ENCODE measurements at regions not wholly inside any gene's neighbourhood (a gene's known extent, or its start where the extent isn't known, plus 50 kb on each side); places are given as distances from the start of the nearest gene placed in this dataset.

DNA sequence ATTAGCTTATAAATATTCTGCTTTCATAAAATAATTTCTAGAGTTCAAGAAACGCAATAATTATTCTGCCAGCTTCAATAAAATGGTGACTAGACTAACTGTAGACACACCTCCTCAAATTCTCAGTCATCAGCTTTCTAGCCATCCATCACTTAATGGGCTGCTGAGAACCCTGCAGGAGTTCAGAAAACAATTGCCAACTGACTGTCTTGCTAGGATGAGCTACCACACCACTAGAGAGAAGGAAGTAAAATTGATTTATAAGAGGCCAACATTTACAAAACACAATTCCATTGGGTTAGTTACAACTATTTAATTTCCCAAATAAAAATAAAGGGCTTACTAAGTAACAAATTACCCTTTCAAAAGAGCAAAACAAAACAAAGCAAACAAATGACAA, 126.5 kb upstream of the PAPPA start:
- H3K4me1 Mint-ChIP-seq = no peaks in the 10 kb centered on the region
- H3K27me3 Mint-ChIP-seq (ENCODE audit: low read depth) = no peaks in the 10 kb centered on the region
- TF ChIP-seq, protein P1, sequence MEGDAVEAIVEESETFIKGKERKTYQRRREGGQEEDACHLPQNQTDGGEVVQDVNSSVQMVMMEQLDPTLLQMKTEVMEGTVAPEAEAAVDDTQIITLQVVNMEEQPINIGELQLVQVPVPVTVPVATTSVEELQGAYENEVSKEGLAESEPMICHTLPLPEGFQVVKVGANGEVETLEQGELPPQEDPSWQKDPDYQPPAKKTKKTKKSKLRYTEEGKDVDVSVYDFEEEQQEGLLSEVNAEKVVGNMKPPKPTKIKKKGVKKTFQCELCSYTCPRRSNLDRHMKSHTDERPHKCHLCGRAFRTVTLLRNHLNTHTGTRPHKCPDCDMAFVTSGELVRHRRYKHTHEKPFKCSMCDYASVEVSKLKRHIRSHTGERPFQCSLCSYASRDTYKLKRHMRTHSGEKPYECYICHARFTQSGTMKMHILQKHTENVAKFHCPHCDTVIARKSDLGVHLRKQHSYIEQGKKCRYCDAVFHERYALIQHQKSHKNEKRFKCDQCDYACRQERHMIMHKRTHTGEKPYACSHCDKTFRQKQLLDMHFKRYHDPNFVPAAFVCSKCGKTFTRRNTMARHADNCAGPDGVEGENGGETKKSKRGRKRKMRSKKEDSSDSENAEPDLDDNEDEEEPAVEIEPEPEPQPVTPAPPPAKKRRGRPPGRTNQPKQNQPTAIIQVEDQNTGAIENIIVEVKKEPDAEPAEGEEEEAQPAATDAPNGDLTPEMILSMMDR (IDR thresholded peaks at IDR 0.05; ENCODE audit: unreplicated experiment) = no peak
- H3K4me3 Mint-ChIP-seq = no peak overlapping the region
- H3K27ac Mint-ChIP-seq = no peak overlapping the region
- H3K9me3 Mint-ChIP-seq = peaks cover 27% of the 10 kb centered on the region
- no peak for DNase-seq (ENCODE audit: low spot score in 2 of 2, unreplicated experiment in 2 of 2)
- peaks cover 1% of the 10 kb centered on the region for H3K36me3 Mint-ChIP-seq

DNA sequence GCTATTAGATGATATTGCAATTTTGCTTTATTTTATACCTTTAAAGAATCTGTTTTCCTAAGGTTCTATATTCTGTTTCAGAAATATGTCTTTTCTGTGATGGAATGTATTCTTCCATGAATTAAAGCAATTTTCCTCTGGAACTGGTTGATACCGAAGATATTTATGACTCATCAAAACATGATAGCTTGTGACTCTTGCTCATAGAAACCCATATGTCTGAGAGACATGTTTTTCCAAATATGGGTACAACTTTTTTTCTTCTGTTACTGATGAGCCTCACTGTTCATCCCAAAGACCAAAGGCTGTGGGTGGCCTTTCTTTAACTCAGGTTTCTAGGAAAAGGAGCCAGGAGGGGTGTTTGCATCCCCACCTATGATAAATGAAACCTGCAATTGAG, 126.1 kb upstream of the PAPPA start:
- TF ChIP-seq, protein P1 (IDR thresholded peaks at IDR 0.05; ENCODE audit: unreplicated experiment) = no peak
- no peak overlapping the region for H3K4me3 Mint-ChIP-seq
- H3K9me3 Mint-ChIP-seq = peaks cover 27% of the 10 kb centered on the region
- DNase-seq (ENCODE audit: low spot score in 2 of 2, unreplicated experiment in 2 of 2) = no peak
- H3K36me3 Mint-ChIP-seq = peaks cover 1% of the 10 kb centered on the region
- no peaks in the 10 kb centered on the region for H3K27me3 Mint-ChIP-seq (ENCODE audit: low read depth)
- no peaks in the 10 kb centered on the region for H3K4me1 Mint-ChIP-seq
- H3K27ac Mint-ChIP-seq = no peak overlapping the region

DNA sequence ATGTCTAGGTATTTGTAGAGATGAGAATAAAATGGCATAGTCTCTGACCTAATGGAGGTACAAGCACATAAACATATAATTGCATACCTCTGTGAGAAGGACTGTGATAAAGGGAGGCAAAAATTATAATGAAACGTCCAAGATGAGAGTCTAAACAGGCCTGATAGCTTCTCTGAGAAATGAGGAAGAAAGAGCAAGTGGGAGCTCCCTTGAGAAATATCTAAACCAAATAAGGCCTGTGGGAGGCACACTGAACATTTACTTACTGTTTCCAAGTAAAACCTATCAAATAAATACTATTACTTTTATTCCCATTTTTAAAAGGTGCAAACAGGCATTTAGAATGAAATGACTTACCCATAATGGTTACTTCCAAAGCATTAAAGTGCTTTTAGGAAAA, 125.6 kb upstream of the PAPPA start:
- no peaks in the 10 kb centered on the region for H3K27me3 Mint-ChIP-seq (ENCODE audit: low read depth)
- peaks cover 27% of the 10 kb centered on the region for H3K9me3 Mint-ChIP-seq
- TF ChIP-seq, protein P1 (IDR thresholded peaks at IDR 0.05; ENCODE audit: unreplicated experiment) = no peak
- no peaks in the 10 kb centered on the region for H3K4me1 Mint-ChIP-seq
- no peak for DNase-seq (ENCODE audit: low spot score in 2 of 2, unreplicated experiment in 2 of 2)
- H3K4me3 Mint-ChIP-seq = no peak overlapping the region
- H3K36me3 Mint-ChIP-seq = peaks cover 1% of the 10 kb centered on the region
- H3K27ac Mint-ChIP-seq = no peak overlapping the region

DNA sequence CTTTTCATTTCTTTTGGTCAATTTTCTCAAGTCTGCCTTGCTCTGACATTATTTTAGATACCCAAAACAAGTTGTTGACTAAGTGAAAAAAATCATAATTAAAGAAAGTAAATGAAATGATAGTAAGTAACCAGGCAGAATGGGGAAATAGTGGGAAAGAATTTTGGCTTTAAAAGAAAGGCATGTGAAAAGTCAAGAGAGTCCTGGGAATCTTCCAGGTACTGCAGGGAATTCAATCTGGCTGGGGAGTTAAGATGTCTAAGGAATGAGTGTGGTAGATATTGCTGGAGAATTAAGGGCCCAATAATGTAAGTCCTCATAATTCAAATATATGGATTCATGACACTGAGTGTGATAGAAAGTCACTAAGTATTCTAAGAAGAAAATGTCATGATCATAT, 123.1 kb upstream of the PAPPA start:
- no peak for DNase-seq (ENCODE audit: low spot score in 2 of 2, unreplicated experiment in 2 of 2)
- no peak overlapping the region for H3K27ac Mint-ChIP-seq

DNA sequence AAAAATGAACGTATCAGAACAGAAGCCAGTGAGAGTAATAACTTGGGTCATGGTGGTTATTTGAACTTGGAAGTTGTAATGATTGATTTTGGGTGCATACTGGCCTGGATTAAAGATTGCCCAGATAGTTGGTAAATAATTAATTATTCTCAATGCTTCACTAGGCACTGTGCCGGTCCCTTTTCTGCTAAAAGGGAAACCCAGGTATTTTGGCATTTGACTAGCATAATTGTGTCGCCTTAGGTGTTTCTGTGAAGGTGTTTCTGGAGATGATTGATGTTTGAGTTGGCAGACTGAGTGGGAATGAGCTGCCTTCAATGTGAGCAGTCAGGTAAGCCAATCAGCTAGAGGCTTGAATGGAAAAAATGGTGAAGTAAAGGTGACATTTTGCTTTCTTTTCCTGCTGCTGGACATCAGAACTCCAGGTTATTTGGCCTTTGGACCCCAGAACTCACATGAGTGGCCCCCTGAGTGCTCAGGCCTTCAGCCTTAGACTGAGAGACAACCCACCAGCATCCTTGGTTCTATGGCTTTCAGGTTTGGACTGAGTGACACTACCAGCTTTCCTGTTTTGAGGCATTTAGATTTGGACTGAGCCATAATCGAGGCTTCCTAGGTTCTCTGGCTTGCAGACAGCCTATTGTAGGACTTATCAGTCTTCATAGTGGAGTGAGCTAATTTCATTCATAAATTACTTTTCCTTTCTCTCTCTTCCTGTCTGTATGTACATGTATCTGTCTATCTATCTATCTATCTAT, 120.7 kb upstream of the PAPPA start:
- Mint-ChIP-seq H3K36me3 (peaks cover 1% of the 10 kb centered on the region), H3K4me3 (no peak overlapping the region)

More for the DNA sequence above, 123.1 kb upstream of the PAPPA start:
- no peak overlapping the region for H3K4me3 Mint-ChIP-seq
- H3K36me3 Mint-ChIP-seq = peaks cover 1% of the 10 kb centered on the region
- peaks cover 23% of the 10 kb centered on the region for H3K9me3 Mint-ChIP-seq
- no peaks in the 10 kb centered on the region for H3K4me1 Mint-ChIP-seq
- TF ChIP-seq, protein P1 (IDR thresholded peaks at IDR 0.05; ENCODE audit: unreplicated experiment) = no peak
- no peaks in the 10 kb centered on the region for H3K27me3 Mint-ChIP-seq (ENCODE audit: low read depth)

More for the DNA sequence above, 120.7 kb upstream of the PAPPA start:
- Mint-ChIP-seq H3K27me3 (ENCODE audit: low read depth) (no peaks in the 10 kb centered on the region), H3K9me3 (peaks cover 20% of the 10 kb centered on the region), H3K4me1 (no peaks in the 10 kb centered on the region), H3K27ac (no peak overlapping the region)
- TF ChIP-seq, protein P1 (IDR thresholded peaks at IDR 0.05; ENCODE audit: unreplicated experiment) = no peak
- DNase-seq (ENCODE audit: low spot score in 2 of 2, unreplicated experiment in 2 of 2) = no peak

Data from mesothelial cell of epicardium (in vitro differentiated cells).